Tibial nerve (tissue), 4 donors: ENCODE measurements at regions not wholly inside any gene's neighbourhood (a gene's known extent, or its start where the extent isn't known, plus 50 kb on each side); places are given as distances from the start of the nearest gene placed in this dataset.

Source experiments
- CTCF ChIP-seq, 5 experiments: fragments of 200-600 bp in 3 of 5; fragments of 450-650 bp in 2 of 5; sonication (generic) in 3 of 5; IDR thresholded peaks; one replicate each; pipeline ENCODE4 v1.5.1; 2016 to 2019; ENCODE audit warnings: antibody characterized with exemption in 5 of 5, mild to moderate bottlenecking in 3 of 5, moderate library complexity in 2 of 5
- EP300 ChIP-seq, 2 donors: sonication (generic); formaldehyde crosslinking; IDR thresholded peaks; one replicate each; pipeline ENCODE4 v1.6.1; 2017; ENCODE audit warnings: antibody characterized with exemption in 2 of 2, mild to moderate bottlenecking in 1 of 2
- POLR2A ChIP-seq, 2 donors: fragments of 450-650 bp; IDR thresholded peaks; one replicate each; pipeline ENCODE4 v1.6.1; 2017; ENCODE audit warnings: antibody characterized with exemption in 2 of 2, mild to moderate bottlenecking in 2 of 2, moderate library complexity in 2 of 2

- TF ChIP-seq CTCF (IDR thresholded peaks at IDR 0.05): no peak
- TF ChIP-seq POLR2A (IDR thresholded peaks at IDR 0.05): no peak
- no peak for TF ChIP-seq EP300 (IDR thresholded peaks at IDR 0.05)
These were observed 298.6 kb downstream of the MEIS1 start for GRCh38 chr2:66733364-66733999.
